T-helper 17 cell (primary cell): ENCODE measurements at regions not wholly inside any gene's neighbourhood (a gene's known extent, or its start where the extent isn't known, plus 50 kb on each side); places are given as distances from the start of the nearest gene placed in this dataset.
"Not testable (repeated sequence)": the region's sequence is repeated elsewhere in the genome, so short reads cannot be mapped to it uniquely, and the experiment has no call there.

ENCODE experiments used
- ATAC-seq: fragments of 150-1000 bp; cut with Tn5 transposase; 2 replicates; pipeline ENCODE4 v1.10.0; 2021; ENCODE audit warnings: mild to moderate bottlenecking, moderate library complexity
- DNase-seq, 3 donors: peaks; one replicate each; pipeline versions ENCODE4 v3.0.0 to v3.0.0-alpha.2; 2020 to 2021
- H3K9me3 ChIP-seq: one replicate; pipeline ENCODE4 v1.7.0; 2013; ENCODE audit warnings: low read length, mild to moderate bottlenecking; ENCODE audit not compliant: control insufficient read depth, poor library complexity, severe bottlenecking
- H3K27ac Mint-ChIP-seq: one replicate; pipeline ENCODE4 v1.8.0; 2022; ENCODE audit warnings: mild to moderate bottlenecking, moderate library complexity, mixed read lengths
- H3K27me3 Mint-ChIP-seq: one replicate; pipeline ENCODE4 v1.8.0; 2022; ENCODE audit warnings: mixed read lengths
- H3K36me3 Mint-ChIP-seq: one replicate; pipeline ENCODE4 v1.8.0; 2022; ENCODE audit warnings: low read depth, mixed read lengths
- H3K4me1 Mint-ChIP-seq: one replicate; pipeline ENCODE4 v1.8.0; 2022; ENCODE audit warnings: mild to moderate bottlenecking, mixed read lengths
- H3K4me3 Mint-ChIP-seq: one replicate; pipeline ENCODE4 v1.8.0; 2022; ENCODE audit warnings: mild to moderate bottlenecking, moderate library complexity, mixed read lengths

DNA sequence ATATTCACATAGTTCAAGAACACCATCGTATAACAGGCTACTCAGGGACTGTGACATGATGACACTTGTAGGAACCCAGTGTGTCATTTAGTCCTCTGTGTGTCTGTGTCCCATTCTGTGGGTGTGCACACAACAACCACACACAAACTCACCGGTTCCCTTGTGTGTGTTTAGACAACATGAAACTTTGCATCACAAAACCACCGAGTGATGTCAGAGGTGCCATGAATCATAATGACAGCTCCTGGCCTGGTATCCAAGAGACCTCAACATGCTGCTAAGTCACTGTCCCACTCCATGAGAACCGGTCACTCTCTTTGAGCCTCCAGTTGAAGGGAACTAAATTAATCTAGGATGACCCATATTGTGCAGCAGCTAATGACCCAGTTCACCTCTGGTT, 421.3 kb downstream of the PREX1 start:
- no peaks in the 10 kb centered on the region for H3K9me3 ChIP-seq
- peaks cover 3% of the 10 kb centered on the region for H3K4me1 Mint-ChIP-seq
- peaks cover 62% of the 10 kb centered on the region for H3K27me3 Mint-ChIP-seq
- no peak overlapping the region for H3K27ac Mint-ChIP-seq
- DNase-seq (no peak), ATAC-seq (no peak)
- H3K36me3 Mint-ChIP-seq, result no peaks in the 10 kb centered on the region
- H3K4me3 Mint-ChIP-seq, result no peak overlapping the region

- Mint-ChIP-seq H3K27me3 (peaks cover 65% of the 10 kb centered on the region), H3K4me1 (peaks cover 3% of the 10 kb centered on the region), H3K27ac (no peak overlapping the region), H3K4me3 (no peak overlapping the region), H3K36me3 (no peaks in the 10 kb centered on the region)
- no peak for DNase-seq
- no peaks in the 10 kb centered on the region for H3K9me3 ChIP-seq
- ATAC-seq, result no peak
Observed at GRCh38 chr20:48405909-48406308, 421.9 kb downstream of the PREX1 start.

GRCh38 chr20:48404598-48404997, 423.2 kb downstream of the PREX1 start:
- no peak for ATAC-seq
- no peak overlapping the region for H3K27ac Mint-ChIP-seq
- H3K4me3 Mint-ChIP-seq, result no peak overlapping the region
- H3K36me3 Mint-ChIP-seq, result no peaks in the 10 kb centered on the region
- no peaks in the 10 kb centered on the region for H3K9me3 ChIP-seq
- no peak for DNase-seq
- H3K4me1 Mint-ChIP-seq, result peaks cover 3% of the 10 kb centered on the region
- H3K27me3 Mint-ChIP-seq, result peaks cover 60% of the 10 kb centered on the region

DNA sequence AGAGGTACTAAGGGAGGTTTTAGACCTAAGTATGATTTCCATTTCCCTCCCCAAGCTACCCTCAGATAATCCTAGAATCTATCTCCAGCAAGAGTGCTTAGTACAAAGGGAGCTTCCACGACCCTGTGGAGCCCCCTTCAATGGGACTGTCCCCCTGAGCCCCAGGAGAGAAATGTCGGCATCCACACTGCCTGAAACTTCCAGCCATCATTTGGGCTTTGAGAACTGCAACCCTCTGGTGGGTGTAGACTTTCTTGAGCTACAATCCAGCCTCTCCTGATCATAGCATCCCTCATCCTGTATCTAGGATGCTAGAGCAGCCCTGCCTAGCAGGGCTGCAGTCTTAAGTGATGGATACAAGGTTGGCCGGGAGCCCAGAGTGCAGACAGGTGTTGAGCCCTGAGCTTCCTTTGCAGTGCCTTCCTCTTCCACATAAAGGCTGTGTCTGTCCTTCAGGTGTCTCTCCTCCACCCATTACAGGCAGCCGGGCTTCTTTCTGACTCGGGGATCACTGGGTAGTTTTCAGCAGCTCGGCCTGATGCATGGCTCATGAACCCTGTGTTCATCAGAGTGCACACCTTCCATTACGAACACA, 424.5 kb downstream of the PREX1 start:
- H3K9me3 ChIP-seq, result no peaks in the 10 kb centered on the region
- H3K27me3 Mint-ChIP-seq, result peaks cover 55% of the 10 kb centered on the region
- peaks cover 3% of the 10 kb centered on the region for H3K4me1 Mint-ChIP-seq
- H3K27ac Mint-ChIP-seq, result no peak overlapping the region
- no peak for DNase-seq
- H3K4me3 Mint-ChIP-seq, result no peak overlapping the region
- no peak for ATAC-seq
- H3K36me3 Mint-ChIP-seq, result no peaks in the 10 kb centered on the region

DNA sequence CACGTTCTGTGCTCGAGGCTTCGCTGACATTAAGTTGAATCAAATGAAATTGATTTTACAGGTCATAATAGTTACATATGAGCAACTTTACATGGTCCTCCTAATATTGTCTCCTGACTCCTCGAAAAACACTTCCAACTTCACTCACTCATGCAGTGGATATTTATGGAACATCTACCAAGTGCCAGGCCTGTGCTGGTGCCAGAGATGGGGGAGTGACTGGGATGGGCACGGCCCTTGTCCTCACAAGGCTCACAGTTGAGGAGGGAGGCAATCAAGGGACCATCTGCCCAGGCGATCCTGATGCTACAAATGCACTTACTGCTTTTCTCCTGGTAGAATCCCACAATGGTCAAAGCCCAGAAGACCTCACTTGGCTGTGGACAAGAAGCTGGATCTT, 426.4 kb downstream of the PREX1 start:
- DNase-seq, result no peak
- no peak for ATAC-seq
- Mint-ChIP-seq H3K4me3 (no peak overlapping the region), H3K27ac (no peak overlapping the region), H3K4me1 (peaks cover 3% of the 10 kb centered on the region), H3K36me3 (no peaks in the 10 kb centered on the region), H3K27me3 (peaks cover 57% of the 10 kb centered on the region)
- no peaks in the 10 kb centered on the region for H3K9me3 ChIP-seq

DNA sequence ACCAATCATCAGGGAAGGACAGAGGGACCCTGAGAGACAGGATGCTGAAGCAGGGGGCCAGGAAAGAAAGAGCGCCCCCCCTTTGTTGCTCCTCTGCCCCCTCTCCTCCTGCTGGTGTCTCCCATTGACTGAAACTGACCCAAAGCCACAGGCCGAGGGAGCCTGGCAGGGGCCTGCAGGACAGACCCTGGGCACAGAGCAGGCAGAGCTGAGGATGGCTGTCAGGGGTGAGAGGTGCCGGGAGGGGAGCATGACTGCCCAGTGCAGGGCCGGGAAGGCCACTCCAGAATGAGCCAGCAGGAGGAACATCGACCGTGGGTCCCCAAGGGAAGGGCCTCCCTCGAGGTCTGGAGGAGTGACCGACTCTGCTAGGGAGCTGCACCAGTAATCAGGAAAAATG, 427.8 kb downstream of the PREX1 start:
- no peak for DNase-seq
- Mint-ChIP-seq H3K27ac (peak overlapping the region; percentile 29), H3K4me3 (no peak overlapping the region), H3K36me3 (no peaks in the 10 kb centered on the region), H3K27me3 (peaks cover 57% of the 10 kb centered on the region), H3K4me1 (no peaks in the 10 kb centered on the region)
- ATAC-seq, result no peak
- no peaks in the 10 kb centered on the region for H3K9me3 ChIP-seq

- H3K4me3 Mint-ChIP-seq, result no peak overlapping the region
- H3K27me3 Mint-ChIP-seq, result peaks cover 62% of the 10 kb centered on the region
- H3K4me1 Mint-ChIP-seq, result no peaks in the 10 kb centered on the region
- no peak for ATAC-seq
- H3K36me3 Mint-ChIP-seq, result no peaks in the 10 kb centered on the region
- no peaks in the 10 kb centered on the region for H3K9me3 ChIP-seq
- no peak overlapping the region for H3K27ac Mint-ChIP-seq
- no peak for DNase-seq
Observed at GRCh38 chr20:48398506-48399449, 429.0 kb downstream of the PREX1 start.

- H3K9me3 ChIP-seq, H3K4me3 Mint-ChIP-seq, H3K4me1 Mint-ChIP-seq, ATAC-seq, H3K27ac Mint-ChIP-seq, H3K36me3 Mint-ChIP-seq, DNase-seq: not testable (repeated sequence)
- H3K27me3 Mint-ChIP-seq, result peaks cover 50% of the 10 kb centered on the region
Observed at GRCh38 chr20:48396981-48397861, 430.6 kb downstream of the PREX1 start.

GRCh38 chr20:48395816-48396546, 431.8 kb downstream of the PREX1 start:
- Mint-ChIP-seq H3K36me3 (no peaks in the 10 kb centered on the region), H3K4me3 (no peak overlapping the region), H3K27me3 (peaks cover 40% of the 10 kb centered on the region), H3K27ac (no peak overlapping the region), H3K4me1 (no peaks in the 10 kb centered on the region)
- DNase-seq, result no peak
- ATAC-seq, result no peak
- H3K9me3 ChIP-seq, result no peaks in the 10 kb centered on the region

DNA sequence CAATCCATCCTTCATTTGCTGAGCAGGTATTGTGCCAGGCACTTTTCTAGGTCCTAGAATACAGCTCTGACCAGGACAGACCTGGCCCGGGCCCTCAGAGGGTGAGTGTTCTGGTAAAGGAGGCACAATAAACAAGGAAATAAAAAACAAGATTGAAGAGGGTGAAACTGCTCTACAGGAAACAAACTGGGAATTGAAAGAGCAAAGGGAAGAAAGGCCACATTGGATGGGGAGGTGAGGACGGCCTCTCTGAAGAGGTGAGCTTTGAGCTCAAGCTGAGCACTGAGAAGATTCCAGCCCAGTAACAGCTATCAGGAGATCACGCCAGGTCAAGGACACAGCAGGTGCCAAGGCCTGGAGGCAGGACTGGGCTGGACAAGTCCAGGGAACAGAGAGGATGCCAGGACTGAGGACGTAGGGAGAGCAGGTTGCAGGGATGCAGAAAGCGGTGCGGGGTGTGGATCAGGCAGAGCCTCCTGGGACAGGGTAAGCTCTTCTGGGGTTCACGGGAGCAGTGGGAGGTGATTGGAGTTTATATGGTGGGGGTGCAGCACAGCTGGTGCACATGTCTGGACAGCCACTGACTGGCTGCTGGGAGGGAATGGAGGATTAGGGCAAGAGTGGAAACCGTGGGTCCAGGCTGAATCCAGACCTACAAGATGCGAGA, 433.3 kb downstream of the PREX1 start:
- H3K9me3 ChIP-seq, result no peaks in the 10 kb centered on the region
- ATAC-seq (no peak), DNase-seq (no peak)
- Mint-ChIP-seq H3K27ac (no peak overlapping the region), H3K4me1 (no peaks in the 10 kb centered on the region), H3K36me3 (no peaks in the 10 kb centered on the region), H3K4me3 (no peak overlapping the region), H3K27me3 (peaks cover 33% of the 10 kb centered on the region)

GRCh38 chr20:48393737-48394314, 434.0 kb downstream of the PREX1 start:
- no peak overlapping the region for H3K4me3 Mint-ChIP-seq
- ATAC-seq, result no peak
- no peaks in the 10 kb centered on the region for H3K36me3 Mint-ChIP-seq
- H3K9me3 ChIP-seq, result no peaks in the 10 kb centered on the region
- H3K27ac Mint-ChIP-seq, result no peak overlapping the region
- peaks cover 26% of the 10 kb centered on the region for H3K27me3 Mint-ChIP-seq
- no peaks in the 10 kb centered on the region for H3K4me1 Mint-ChIP-seq
- DNase-seq, result no peak

DNA sequence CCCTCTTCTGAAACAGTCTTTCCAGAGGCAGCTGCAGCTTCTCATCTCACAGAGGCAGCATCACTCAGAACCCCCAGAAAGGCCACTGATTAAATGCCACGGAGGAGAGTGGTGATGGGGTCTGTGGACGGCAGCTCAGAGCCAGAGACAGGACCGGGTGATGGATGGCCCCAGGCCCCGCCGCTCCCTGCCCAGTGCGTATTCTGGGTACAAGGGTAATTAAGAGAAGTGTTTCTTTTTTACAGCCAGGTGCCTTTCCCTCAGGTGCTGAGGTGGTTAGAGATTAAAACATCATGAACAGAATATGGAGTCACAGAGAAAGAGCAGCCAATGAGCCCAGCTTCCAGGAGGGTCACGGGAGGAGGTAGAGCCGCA, 434.5 kb downstream of the PREX1 start:
- no peak for DNase-seq
- no peak overlapping the region for H3K4me3 Mint-ChIP-seq
- H3K4me1 Mint-ChIP-seq, result no peaks in the 10 kb centered on the region
- ATAC-seq, result no peak
- H3K36me3 Mint-ChIP-seq, result no peaks in the 10 kb centered on the region
- H3K27me3 Mint-ChIP-seq, result peaks cover 30% of the 10 kb centered on the region
- H3K27ac Mint-ChIP-seq, result no peak overlapping the region
- H3K9me3 ChIP-seq, result no peaks in the 10 kb centered on the region
